ENCODE measurements at regions not wholly inside any gene's neighbourhood (a gene's known extent, or its start where the extent isn't known, plus 50 kb on each side); places are given as distances from the start of the nearest gene placed in this dataset.

- no peak for DNase-seq (ENCODE audit: low read depth in 2 of 2)
Observed at GRCh38 chr6:167643223-167643622, 183.5 kb upstream of the AFDN start.

- no peak for DNase-seq (ENCODE audit: low read depth in 2 of 2)
Observed at GRCh38 chr6:167643716-167644115, 183.0 kb upstream of the AFDN start.

GRCh38 chr6:167644412-167645132 lies 182.1 kb upstream of the AFDN start:
- DNase-seq (ENCODE audit: low read depth in 2 of 2), result no peak

GRCh38 chr6:167645368-167645767 lies 181.3 kb upstream of the AFDN start:
- no peak for DNase-seq (ENCODE audit: low read depth in 2 of 2)

DNA sequence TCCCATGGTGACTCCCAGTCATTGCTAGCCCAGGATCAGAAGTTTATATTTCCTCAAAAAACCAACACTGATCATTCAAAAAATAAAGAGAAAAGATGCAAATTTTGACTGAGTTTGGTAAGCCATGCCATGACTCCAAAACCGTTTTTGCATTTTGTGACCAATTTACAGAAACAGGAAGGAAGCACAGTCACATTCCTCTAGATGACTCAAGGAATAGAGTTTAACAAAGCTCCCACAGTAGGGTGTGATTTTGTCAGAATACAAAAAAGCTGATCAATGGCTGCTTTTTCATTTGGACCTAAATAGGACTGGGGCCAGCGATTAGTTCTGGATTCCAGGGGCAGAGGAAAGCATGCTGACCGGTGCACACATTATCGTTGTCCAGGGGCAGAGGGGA lies 179.4 kb upstream of the AFDN start:
- DNase-seq (ENCODE audit: low read depth in 2 of 2), result no peak

DNA sequence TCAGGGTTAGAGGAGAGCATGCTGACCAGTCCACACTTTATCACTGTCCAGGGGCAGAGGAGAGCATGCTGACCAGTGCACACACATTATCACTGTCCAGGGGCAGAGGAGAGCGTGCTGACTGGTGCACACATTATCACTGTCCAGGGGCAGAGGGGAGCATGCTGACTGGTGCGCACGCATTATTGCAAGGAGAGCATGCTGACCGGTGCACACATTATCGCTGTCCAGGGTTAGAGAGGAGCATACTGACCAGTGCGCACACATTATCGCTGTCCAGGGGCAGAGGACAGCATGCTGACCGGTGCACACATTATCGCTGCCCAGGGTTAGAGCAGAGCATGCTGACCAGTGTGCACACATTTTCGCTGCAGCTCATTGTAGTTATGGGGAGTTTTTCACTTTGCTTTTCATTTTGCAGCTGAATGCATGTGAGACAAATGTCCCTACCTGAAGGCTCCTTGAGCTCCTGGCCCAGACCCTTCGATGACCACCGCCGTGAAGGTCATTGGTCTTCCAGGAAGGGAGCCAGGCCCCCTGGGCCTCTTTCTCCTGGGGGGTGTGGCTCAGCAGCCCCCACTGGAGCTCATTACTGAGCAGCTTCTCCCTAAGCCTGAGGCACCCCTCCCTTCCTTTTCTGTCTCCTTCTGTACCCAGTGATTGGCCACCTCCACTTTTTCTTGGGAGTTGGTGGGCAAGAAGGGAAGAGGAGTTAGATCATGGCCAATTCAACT lies 178.8 kb upstream of the AFDN start:
- DNase-seq (ENCODE audit: low read depth in 2 of 2), result no peak

DNA sequence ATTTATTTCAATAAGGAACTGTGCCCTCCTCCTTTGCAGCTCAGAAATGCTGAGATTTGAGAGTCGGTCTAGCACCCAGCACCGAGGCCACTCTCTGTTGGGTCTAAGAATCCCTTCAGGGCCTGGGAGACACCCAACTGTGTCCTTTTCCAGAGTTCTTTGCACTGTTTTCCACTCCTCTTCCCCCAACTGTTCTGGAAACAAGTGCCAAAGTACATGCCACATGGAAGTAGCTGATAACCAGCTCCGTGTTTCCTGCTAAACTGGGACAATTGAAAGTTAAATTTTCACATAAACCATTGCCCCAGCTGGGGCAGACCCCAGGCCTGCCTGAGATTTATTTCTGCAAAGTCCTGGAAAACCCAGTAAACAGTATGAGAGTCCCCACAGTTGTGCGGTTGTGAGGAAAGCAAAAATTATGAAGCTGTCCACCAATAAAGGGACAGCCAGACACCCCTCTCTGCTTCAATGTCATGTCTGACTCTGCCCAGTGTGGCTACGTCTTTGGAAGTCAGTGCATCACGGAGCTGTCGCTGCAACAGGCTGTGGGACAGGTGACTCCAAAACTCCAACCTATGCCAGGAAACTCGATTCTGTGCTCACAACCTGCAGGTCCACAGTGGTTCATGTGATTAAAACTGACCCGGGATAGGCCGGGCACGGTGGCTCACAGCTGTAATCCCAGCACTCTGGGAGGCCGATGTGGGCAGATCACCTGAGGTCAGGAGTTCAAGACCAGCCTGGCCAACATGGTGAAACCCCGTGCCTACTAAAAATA lies 178.0 kb upstream of the AFDN start:
- no peak for DNase-seq (ENCODE audit: low read depth in 2 of 2)

GRCh38 chr6:167649476-167649875 lies 177.2 kb upstream of the AFDN start:
- DNase-seq (ENCODE audit: low read depth in 2 of 2), result no peak

DNA sequence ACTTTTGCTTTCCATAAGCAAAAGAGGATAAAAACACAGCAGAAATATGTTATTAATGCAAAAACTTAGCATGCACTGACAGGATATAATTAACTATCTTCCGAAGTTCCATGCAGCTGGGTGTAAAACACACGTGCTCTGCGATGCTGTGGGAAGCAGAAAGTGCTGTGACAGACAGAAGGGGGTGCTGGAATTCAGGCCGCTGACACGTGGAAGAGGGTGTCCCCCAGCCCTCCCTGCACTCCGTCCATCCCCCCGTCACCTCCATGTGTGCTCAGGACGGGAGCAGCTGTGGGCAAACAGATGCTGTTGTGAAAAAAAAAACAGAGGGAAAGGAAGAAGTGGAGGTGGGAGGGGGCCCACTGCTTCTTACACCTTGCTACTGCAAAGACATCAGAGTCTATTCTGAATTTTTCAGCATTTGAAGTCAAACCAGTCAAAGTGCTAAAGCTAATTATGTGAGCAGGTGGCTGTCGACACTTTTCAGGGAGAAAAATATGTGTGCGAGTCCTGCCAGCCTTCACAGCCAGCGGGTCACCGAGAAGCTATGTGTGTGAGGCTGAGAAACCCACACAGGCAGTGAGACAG lies 175.9 kb upstream of the AFDN start:
- no peak for DNase-seq (ENCODE audit: low read depth in 2 of 2)

DNA sequence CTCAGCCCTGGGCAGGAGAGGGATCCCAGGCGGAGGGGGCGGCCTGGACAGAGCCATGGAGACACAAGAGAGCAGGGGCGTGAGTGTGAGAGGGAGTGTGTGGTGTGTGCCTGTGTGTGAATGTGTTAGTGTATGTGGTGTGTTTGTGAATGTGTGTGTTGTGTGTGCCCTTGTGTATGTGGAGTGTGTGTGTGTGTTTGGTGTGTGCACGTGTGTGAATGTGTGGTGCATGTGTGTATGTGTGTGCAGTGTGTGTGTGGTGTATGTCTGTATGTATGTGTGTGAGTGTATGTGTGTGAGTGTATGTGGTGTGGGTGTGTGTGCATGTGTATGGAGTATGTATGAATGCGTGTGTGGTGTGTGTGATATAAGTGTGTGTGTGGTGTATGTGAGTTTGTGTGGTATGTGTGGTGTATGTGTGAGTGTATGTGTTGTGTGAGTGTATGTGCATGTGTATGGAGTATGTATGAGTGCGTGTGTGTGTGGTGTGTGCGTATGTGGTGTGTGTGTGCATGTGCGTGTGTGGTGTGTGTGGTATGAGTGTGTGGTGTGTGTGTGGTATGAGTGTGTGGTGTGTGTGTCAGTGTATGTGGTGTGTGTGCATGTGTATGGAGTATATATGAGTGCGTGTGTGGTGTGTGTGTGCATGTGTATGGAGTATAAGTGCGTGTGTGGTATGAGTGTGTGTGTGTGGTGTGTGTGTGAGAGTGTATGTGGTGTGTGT lies 175.2 kb upstream of the AFDN start:
- no peak for DNase-seq (ENCODE audit: low read depth in 2 of 2)

- no peak for DNase-seq (ENCODE audit: low read depth in 2 of 2)
Observed at GRCh38 chr6:167652042-167652700, 174.5 kb upstream of the AFDN start.

DNA sequence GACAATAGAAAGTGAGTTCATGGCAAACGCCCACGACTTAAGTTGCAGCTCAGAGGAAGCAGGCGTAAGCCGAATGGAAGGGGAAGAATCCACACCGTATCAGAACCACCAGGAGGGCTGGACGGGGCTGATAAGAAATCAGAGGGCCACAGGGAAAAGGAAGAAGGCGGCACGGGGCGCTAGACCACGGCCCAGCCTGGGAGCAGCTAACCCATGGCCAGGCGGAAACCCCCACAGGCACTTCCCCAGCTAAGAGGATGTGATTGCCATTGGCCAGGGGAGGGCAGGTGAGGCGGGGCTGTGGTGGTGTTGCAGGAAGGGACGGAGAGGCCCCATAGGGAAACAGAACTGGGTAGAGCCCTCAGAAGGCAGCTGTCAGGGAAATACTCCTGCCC lies 174.0 kb upstream of the AFDN start:
- DNase-seq (ENCODE audit: low read depth in 2 of 2), result no peak

DNA sequence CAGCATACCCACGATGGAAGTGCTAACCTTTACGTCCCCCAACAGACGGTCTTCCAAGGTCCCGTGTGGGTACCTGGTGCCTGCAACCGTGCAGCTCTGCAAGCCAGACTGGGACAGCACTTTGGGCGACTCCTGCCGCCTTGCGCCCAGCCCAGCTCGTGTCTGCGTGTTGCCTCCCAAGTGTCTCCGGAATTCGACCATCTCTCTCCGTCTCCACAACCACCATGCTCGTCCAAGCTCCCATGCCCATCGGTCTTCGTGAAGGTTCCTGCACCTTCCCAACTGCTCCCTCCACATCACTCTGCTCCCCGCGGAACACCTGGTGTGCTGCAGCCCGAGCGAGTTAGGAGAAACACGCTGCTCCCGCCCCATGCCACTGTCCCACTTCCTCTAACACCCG lies 173.2 kb upstream of the AFDN start:
- DNase-seq (ENCODE audit: low read depth in 2 of 2), result no peak

DNA sequence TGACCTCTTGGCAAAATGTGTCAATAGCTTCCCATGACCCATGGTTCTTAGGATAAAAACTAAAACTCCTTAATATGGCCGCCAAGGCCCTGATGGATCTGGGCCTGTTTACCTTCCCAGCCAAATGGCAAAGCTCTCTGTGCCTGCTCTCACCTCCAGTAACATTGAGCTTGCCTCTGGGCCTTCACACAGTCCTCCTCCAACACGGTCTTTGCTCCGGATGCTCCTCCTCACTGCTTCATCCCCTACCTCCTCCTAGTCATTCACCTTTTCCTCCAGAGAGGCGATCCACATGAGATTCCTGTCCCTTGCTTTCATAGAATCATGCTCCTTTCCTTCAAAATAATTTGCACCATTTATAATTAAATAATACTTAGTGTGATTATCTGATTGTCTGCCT lies 172.3 kb upstream of the AFDN start:
- no peak for DNase-seq (ENCODE audit: low read depth in 2 of 2)

DNA sequence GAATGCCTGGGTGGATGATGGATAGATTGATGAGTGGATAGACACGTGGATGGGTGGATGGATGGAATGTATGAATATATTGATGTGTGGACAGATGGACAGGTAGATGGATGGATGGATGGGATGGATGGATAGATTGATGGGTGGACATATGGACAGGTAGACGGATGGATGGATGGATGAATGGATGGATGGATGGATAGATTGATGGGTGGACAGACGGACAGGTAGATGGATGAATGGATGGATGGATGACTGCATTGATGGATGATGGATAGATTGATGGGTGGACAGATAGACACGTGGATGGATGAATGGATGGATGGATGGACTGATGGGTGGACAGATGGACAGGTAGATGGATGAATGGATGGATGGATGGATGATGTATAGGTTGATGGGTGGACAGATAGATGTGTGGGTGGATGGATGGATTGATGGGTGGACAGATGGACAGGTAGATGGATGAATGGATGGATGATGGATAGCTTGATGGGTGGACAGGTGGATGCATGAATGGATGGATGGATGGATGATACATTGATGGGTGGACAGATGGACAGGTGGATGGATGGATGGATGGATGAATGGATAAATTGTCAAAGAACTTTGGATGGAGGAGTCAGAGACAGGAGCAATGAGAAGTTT lies 171.4 kb upstream of the AFDN start:
- DNase-seq (ENCODE audit: low read depth in 2 of 2), result no peak

DNA sequence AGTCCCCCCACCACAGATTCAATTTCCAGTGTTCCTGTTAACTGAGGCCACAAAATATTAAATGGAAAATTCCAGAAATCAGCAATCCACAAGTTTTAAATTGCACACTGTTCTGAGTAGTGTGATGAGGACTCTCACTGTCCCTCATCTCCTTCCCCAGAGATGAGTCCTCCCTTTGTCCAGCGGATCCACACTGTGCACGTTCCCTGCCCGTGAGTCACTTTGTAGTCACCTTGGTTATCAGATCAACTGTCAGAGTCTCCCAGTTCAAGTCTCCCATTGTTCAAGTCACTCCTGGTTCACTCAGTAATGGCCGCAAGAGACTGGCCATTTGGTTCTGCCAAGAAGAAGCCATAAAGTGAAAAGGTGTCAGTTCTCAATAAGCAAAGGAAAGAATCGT lies 168.6 kb upstream of the AFDN start:
- DNase-seq (ENCODE audit: low read depth in 2 of 2), result no peak

DNA sequence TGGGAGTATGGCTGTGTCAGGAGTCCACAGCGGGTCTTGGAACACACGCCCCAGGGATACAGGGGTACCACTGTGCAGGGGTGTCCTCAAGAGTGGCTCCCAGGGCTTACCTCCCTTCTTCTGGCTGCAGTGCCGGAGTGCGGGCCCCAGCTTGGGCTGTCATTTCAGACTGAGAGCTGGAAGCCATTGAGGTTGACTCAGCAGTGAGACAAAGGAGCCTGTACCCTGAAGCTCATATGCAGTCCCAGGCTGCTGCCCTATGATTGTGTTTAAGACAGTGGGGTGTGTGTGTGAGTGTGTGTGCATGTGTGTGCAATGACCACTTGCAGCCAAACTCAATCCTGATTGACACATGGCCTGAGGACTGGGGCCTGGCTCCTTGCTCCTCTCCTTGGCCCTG lies 167.7 kb upstream of the AFDN start:
- no peak for DNase-seq (ENCODE audit: low read depth in 2 of 2)

DNA sequence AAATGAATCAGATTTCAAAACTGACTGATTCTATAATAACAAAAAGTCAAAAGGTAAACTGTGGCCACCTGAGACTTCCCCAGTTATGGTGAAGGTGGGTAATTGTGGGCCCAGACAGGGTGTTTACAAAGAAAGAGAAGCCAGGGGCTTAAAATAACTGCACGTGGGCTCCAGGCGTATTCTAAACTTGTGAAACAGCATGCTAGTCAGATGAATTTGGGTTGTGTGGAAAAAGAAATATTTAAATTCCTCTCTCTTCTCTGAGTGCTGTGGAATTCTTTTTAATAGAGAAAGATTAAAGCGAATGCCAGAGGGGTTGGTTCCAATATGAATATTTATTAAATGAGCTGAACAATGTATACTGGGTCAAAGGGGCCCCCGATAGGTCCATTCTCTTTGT lies 166.3 kb upstream of the AFDN start:
- DNase-seq (ENCODE audit: low read depth in 2 of 2), result no peak

GRCh38 chr6:167660944-167661551 lies 165.7 kb upstream of the AFDN start:
- DNase-seq (ENCODE audit: low read depth in 2 of 2), result no peak

DNA sequence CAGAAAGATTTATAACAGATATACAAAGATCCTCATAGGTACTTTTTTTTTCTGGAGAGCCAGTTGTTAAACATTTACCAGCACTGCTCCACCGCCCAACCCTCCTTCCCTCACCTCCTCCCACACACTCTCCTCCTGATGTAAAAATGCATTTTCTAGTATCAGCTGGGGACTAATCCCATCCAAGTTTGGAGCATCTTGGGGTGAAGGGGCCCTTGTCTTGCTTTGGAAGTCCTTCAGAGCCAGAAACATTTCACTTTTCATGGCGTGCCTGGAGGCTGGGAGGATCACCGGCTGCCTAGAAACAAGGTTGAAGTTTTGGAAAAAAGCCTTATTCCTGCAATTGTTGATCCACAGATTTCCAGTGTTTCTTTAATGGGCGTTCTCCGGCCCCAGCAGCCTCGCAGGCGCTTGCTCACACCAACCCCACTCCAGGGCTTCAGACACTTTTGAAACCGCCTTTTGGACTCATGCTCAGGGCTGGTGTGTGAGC lies 165.1 kb upstream of the AFDN start:
- DNase-seq (ENCODE audit: low read depth in 2 of 2), result no peak
